H1 (cell line): ENCODE measurements at regions not wholly inside any gene's neighbourhood (a gene's known extent, or its start where the extent isn't known, plus 50 kb on each side); places are given as distances from the start of the nearest gene placed in this dataset.

Experiments used
- ATF2 ChIP-seq: IDR thresholded peaks from 2 replicates; pipeline ENCODE4 v1.6.1; 2012; ENCODE audit warnings: low read length, inconsistent platforms
- HDAC2 ChIP-seq, 2 experiments: fragments of 300-600 bp in 1 of 2; sonication (generic) in 1 of 2; IDR thresholded peaks; 2 replicates each; pipeline ENCODE4 v1.6.1; 2011 to 2012; ENCODE audit warnings: low read depth in 2 of 2, low read length in 2 of 2, mild to moderate bottlenecking in 2 of 2, moderate library complexity in 2 of 2, borderline replicate concordance in 1 of 2, inconsistent platforms in 1 of 2
- JUND ChIP-seq: IDR thresholded peaks from 2 replicates; pipeline ENCODE4 v1.6.1; 2011; ENCODE audit warnings: mild to moderate bottlenecking, improper control_type of control experiment, low read length
- KDM1A ChIP-seq: fragments of 200-600, 300-600 bp; sonication (generic); IDR thresholded peaks from 2 replicates; pipeline ENCODE4 v1.7.1; 2016; ENCODE audit warnings: mild to moderate bottlenecking, low read length, borderline replicate concordance
- SP2 ChIP-seq: IDR thresholded peaks from 2 replicates; pipeline ENCODE4 v1.6.1; 2012; ENCODE audit warnings: mild to moderate bottlenecking, low read length, inconsistent platforms
- SP4 ChIP-seq: IDR thresholded peaks from 2 replicates; pipeline ENCODE4 v1.6.1; 2012; ENCODE audit warnings: low read length, inconsistent platforms
- TCF12 ChIP-seq: IDR thresholded peaks from 2 replicates; pipeline ENCODE4 v1.6.1; 2011; ENCODE audit warnings: low read depth, mild to moderate bottlenecking, low read length

- TF ChIP-seq SP2 = no peak
- TF ChIP-seq HDAC2 (IDR thresholded peaks at IDR 0.05; ENCODE audit: borderline replicate concordance in 1 of 2, low read depth in 2 of 2, low read length in 2 of 2) = no peak
- no peak for TF ChIP-seq JUND
- TF ChIP-seq TCF12 = no peak
- TF ChIP-seq KDM1A = no peak
- TF ChIP-seq ATF2 = no peak
- TF ChIP-seq SP4 = no peak
Observed at GRCh38 chr7:79897166-79897565, 237.5 kb upstream of the GNAI1 start (continued).
